GM12864 (cell line): ENCODE measurements at regions not wholly inside any gene's neighbourhood (a gene's known extent, or its start where the extent isn't known, plus 50 kb on each side); places are given as distances from the start of the nearest gene placed in this dataset.

ENCODE experiments used
- DNase-seq: peaks from one replicate; pipeline ENCODE4 v3.0.0-alpha.2; 2011; ENCODE audit warnings: low read depth
- H3K4me3 ChIP-seq: 2 replicates; pipeline ENCODE4 v1.5.1; 2011; ENCODE audit warnings: mild to moderate bottlenecking, low read depth, low read length, control low read depth
- CTCF ChIP-seq: IDR thresholded peaks from 2 replicates; pipeline ENCODE4 v1.5.1; 2011; ENCODE audit warnings: low read depth, mild to moderate bottlenecking, moderate library complexity, low read length, control low read depth, inconsistent platforms; ENCODE audit errors: missing control alignments

GRCh38 chr5:110018509-110018908, 328.8 kb downstream of the MAN2A1 start:
- no peak for TF ChIP-seq CTCF
- no peak for DNase-seq

GRCh38 chr5:110019119-110019518, 329.4 kb downstream of the MAN2A1 start:
- no peak for TF ChIP-seq CTCF
- no peak overlapping the region for H3K4me3 ChIP-seq
- DNase-seq = no peak

More at GRCh38 chr5:110018509-110018908, 328.8 kb downstream of the MAN2A1 start:
- H3K4me3 ChIP-seq = no peak overlapping the region

- H3K4me3 ChIP-seq = no peak overlapping the region
- TF ChIP-seq CTCF = no peak
- DNase-seq = no peak
These were observed 330.1 kb downstream of the MAN2A1 start for GRCh38 chr5:110019780-110020179.

- H3K4me3 ChIP-seq = no peak overlapping the region
- TF ChIP-seq CTCF = no peak
- DNase-seq = no peak
These were observed 331.5 kb downstream of the MAN2A1 start for GRCh38 chr5:110021251-110021650.

- no peak for TF ChIP-seq CTCF
- DNase-seq = no peak
- H3K4me3 ChIP-seq = no peak overlapping the region
These were observed 335.4 kb downstream of the MAN2A1 start for GRCh38 chr5:110025160-110025559.

- TF ChIP-seq CTCF = no peak
- no peak overlapping the region for H3K4me3 ChIP-seq
- DNase-seq = no peak
These were observed 338.0 kb downstream of the MAN2A1 start for GRCh38 chr5:110027527-110028322.
